ENCODE measurements at regions not wholly inside any gene's neighbourhood (a gene's known extent, or its start where the extent isn't known, plus 50 kb on each side); places are given as distances from the start of the nearest gene placed in this dataset.

GRCh38 chr6:47400581-47400980 lies 77.0 kb upstream of the CD2AP start (continued):
- TF ChIP-seq REST (IDR thresholded peaks at IDR 0.05; ENCODE audit: borderline replicate concordance) (no peak), SMC3 (conservative IDR thresholded peaks at IDR 0.05; ENCODE audit: poor library complexity) (no peak)

- H3F3A ChIP-seq (ENCODE audit: insufficient read depth, low read length, poor library complexity, severe bottlenecking) = no peaks in the 10 kb centered on the region
- no peaks in the 10 kb centered on the region for H3K9me3 ChIP-seq (ENCODE audit: low read length)
- no peaks in the 10 kb centered on the region for H3K79me2 ChIP-seq (replicated peaks; ENCODE audit: insufficient read depth, low read length)
- H2AFZ ChIP-seq (ENCODE audit: low read depth, low read length) = no peak overlapping the region
- no peaks in the 10 kb centered on the region for H3K9me2 ChIP-seq (ENCODE audit: insufficient read depth, low read length)
- no peak overlapping the region for H3K4me3 ChIP-seq (ENCODE audit: low read length)
- no peak overlapping the region for H3K9ac ChIP-seq (ENCODE audit: low read length)
- no peaks in the 10 kb centered on the region for H4K20me1 ChIP-seq (ENCODE audit: insufficient read depth)
- no peak overlapping the region for H3K4me2 ChIP-seq (ENCODE audit: low read length)
- H3K27ac ChIP-seq (ENCODE audit: low read length) = no peak overlapping the region
- H3K36me3 ChIP-seq (ENCODE audit: insufficient read depth, low read length) = no peaks in the 10 kb centered on the region
- H3K27me3 ChIP-seq (ENCODE audit: insufficient read depth, low read depth, low read length) = no peaks in the 10 kb centered on the region
- TF ChIP-seq TAF1 (IDR thresholded peaks at IDR 0.05; ENCODE audit: low read depth) (no peak), EP300 (conservative IDR thresholded peaks at IDR 0.05; ENCODE audit: poor library complexity, severe bottlenecking) (no peak), REST (IDR thresholded peaks at IDR 0.05; ENCODE audit: borderline replicate concordance) (no peak), RAD21 (conservative IDR thresholded peaks at IDR 0.05) (no peak), EZH2 (IDR thresholded peaks at IDR 0.05; ENCODE audit: borderline replicate concordance, insufficient read depth, low read length, poor library complexity, severe bottlenecking) (no peak), SMC3 (conservative IDR thresholded peaks at IDR 0.05; ENCODE audit: poor library complexity) (no peak), POLR2AphosphoS5 (IDR thresholded peaks at IDR 0.05) (no peak), CTCF (IDR thresholded peaks at IDR 0.05; ENCODE audit: poor library complexity, severe bottlenecking) (no peak)
Measured at GRCh38 chr6:47402081-47402480, 75.5 kb upstream of the CD2AP start.
